GM12875 (cell line): ENCODE measurements at regions not wholly inside any gene's neighbourhood (a gene's known extent, or its start where the extent isn't known, plus 50 kb on each side); places are given as distances from the start of the nearest gene placed in this dataset.

Experiments
- H3K4me3 ChIP-seq: one replicate; pipeline ENCODE4 v1.5.1; 2011; ENCODE audit warnings: low read depth, low read length, control low read depth
- TF ChIP-seq, protein P1 (sequence below): IDR thresholded peaks from 2 replicates; pipeline ENCODE4 v1.5.1; 2011; ENCODE audit warnings: low read depth, mild to moderate bottlenecking, control low read depth, inconsistent platforms, low read length, moderate library complexity, borderline replicate concordance; ENCODE audit not compliant: insufficient read depth

DNA sequence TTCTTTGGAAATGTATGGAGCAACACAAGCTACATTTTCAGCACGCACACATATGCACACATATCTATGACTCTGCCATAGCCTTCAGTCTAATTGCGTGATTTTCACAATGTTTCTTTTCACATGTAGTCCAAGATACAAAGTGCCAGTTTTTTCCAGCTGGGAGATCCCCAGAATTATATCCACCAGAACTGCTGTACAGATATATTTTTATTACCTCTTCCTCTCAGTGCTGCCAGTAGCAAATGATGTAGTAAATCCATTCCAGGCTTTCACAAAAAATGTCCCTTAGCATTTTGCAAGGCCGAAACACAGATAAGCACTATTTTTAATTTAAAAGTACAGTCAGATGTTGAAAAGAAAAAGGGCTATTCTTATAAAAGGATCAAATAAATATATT lies 719.8 kb upstream of the SEMA6D start:
- TF ChIP-seq, protein P1, sequence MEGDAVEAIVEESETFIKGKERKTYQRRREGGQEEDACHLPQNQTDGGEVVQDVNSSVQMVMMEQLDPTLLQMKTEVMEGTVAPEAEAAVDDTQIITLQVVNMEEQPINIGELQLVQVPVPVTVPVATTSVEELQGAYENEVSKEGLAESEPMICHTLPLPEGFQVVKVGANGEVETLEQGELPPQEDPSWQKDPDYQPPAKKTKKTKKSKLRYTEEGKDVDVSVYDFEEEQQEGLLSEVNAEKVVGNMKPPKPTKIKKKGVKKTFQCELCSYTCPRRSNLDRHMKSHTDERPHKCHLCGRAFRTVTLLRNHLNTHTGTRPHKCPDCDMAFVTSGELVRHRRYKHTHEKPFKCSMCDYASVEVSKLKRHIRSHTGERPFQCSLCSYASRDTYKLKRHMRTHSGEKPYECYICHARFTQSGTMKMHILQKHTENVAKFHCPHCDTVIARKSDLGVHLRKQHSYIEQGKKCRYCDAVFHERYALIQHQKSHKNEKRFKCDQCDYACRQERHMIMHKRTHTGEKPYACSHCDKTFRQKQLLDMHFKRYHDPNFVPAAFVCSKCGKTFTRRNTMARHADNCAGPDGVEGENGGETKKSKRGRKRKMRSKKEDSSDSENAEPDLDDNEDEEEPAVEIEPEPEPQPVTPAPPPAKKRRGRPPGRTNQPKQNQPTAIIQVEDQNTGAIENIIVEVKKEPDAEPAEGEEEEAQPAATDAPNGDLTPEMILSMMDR = no peak

DNA sequence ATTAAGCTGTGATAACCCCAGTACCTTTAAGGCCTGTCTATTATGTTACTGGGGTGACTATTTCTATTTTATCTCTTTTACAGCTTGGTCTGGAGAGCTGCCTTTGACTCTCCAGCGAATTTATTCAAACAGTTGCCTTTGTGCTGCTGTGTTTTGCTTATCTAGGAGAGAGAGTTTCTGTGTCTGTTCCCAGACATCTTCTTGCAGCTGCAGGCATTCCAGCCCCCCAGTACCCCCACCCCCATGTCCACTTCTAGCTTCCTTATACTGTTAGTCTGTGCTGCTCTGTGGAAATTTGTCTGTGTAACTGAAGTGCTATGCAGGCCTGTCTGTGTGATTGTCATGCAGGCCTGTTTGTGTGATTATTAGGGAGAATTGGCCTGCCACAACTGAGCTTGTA lies 713.7 kb upstream of the SEMA6D start:
- no peak overlapping the region for H3K4me3 ChIP-seq
- TF ChIP-seq, protein P1 = no peak

More for the DNA sequence above, 719.8 kb upstream of the SEMA6D start:
- H3K4me3 ChIP-seq = no peak overlapping the region

DNA sequence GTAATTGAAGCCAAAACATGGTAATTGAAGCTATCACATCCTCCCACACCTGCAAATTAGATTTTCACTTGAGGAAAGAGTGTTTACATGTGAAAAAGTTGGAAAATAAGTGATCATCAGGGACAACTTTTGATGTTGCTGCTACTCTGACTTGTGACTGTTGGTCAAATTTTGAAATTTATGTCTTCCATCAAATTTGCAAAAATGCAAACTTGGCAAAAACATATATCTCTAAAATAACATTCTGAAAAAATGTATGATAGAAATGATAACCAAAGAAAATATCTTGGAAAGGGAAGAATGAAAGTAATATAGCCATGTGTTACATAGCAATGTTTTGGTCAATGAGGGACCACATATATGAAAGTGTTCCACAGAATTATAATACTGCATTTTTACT lies 703.9 kb upstream of the SEMA6D start:
- H3K4me3 ChIP-seq = no peak overlapping the region
- TF ChIP-seq, protein P1 = no peak

DNA sequence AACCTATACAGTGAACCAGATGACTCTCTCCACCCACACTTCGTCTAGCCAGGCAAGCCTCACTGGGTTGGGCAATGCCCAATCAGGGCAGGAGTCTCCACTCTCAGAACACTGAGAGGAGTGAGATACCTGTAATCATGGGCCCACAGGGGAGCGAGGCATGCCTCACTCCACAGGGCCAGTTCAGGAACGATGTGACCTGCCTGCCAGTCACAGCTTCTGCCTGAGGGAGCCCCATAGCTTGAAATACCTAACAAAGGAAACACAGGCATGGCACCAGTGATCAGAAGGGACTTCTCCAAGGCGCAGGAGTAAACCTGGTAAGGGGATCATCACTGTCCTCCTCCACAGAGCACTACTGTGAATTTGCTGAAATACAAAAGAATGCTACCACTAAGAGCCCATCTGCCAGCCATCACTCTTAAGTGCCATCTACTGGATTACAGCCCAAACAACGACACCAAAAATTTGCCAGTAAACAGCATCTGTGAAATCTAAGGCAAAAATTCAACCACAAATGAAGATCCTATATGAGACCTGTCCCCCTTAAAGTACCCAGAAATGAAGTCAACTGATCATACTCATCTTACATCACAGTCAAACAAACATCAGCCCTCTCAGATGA lies 689.9 kb upstream of the SEMA6D start:
- TF ChIP-seq, protein P1 = no peak
- H3K4me3 ChIP-seq = no peak overlapping the region

DNA sequence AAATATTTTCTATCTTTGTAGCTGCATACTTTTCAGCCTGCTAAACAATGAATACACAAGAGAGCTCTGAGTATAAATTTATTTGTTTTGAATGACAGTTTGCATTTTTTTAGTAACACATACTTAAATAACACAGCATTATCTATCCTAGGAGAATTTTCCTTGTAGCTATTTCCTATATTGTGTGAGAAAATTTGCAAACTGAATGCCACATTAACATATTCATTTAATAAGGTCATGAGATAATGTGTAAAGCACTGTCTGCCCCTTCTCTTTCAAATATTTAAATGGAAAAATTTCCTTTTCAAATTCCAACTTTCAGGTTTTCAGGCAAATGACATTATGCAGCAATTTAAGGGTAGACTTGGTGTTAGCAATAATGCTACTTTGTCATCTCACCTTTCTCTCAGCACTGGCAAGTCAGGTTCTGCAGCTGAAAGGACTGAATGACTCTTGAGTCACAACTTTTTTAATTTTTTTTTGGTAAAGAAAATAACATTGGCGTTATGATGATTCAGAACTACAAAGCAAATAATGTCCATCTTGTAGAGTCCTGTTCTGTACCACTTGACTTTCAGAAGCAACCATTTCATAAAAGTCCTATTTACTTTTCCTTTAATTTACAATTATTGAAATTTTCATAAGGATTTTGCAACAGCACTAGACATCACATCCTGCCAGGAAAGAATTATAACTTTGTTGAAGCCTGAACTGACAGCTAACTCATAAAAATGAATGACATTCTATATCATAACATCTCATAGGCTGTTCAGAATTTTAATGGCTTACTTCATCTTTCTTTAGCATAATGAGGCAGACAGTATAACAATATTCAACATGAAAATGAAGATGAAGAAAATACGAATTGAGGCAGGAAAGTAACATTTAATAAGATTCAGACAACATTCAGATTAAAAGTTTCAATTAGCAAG lies 681.6 kb upstream of the SEMA6D start:
- TF ChIP-seq, protein P1 = no peak

DNA sequence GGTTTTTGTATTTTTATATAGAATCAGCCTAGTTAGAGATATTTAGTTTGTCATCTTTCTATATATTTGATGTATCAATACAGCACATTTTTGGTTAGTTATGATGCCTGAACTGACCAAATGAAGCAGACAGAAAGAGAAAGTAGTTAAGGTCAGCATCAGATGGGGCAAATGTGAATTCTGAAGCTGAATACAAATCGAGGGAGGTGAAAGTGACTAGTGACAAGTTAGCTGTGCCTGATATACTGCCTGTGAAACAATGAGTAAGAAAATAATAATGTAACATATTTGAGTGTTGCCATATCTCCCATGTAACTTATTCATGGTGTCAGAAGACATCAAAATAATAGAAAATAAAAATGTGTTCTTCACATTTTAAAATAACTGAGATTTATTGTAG lies 680.3 kb upstream of the SEMA6D start:
- no peak overlapping the region for H3K4me3 ChIP-seq
- TF ChIP-seq, protein P1 = no peak

More for the DNA sequence above, 681.6 kb upstream of the SEMA6D start:
- no peak overlapping the region for H3K4me3 ChIP-seq
